GM20431 (cell line): ENCODE measurements at regions not wholly inside any gene's neighbourhood (a gene's known extent, or its start where the extent isn't known, plus 50 kb on each side); places are given as distances from the start of the nearest gene placed in this dataset.
"Not testable (repeated sequence)": the region's sequence is repeated elsewhere in the genome, so short reads cannot be mapped to it uniquely, and the experiment has no call there.

Source experiments
- in situ Hi-C: fragments of 300-500 bp; cut with MseI, MboI; formaldehyde crosslinking; loops from one replicate; pipeline ENCODE4 v1.15.0; 2020; ENCODE audit warnings: low sequenced_read_pairs; ENCODE audit not compliant: unreplicated experiment

DNA sequence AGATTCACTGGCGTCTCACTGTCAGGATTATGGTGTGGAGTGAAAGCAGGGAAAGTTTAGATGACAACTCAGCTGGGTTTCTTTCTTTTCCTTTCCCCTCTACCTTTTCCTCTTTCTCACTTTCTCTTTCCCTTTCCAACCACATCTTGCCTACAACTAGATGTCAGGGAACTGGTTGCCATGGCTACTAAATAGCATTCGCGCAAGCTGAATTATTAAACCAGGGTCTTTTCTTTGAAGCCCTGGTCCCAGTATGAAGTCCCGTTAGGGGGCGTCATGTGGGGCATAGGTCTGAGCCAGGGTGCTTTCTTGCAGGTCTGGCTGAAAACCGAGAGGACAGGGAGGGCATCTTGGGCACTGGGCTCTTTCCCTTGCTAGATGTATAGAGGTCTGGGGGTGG lies 168.4 kb upstream of the CACNA1E start:
- in situ Hi-C loops: no loop called here

DNA sequence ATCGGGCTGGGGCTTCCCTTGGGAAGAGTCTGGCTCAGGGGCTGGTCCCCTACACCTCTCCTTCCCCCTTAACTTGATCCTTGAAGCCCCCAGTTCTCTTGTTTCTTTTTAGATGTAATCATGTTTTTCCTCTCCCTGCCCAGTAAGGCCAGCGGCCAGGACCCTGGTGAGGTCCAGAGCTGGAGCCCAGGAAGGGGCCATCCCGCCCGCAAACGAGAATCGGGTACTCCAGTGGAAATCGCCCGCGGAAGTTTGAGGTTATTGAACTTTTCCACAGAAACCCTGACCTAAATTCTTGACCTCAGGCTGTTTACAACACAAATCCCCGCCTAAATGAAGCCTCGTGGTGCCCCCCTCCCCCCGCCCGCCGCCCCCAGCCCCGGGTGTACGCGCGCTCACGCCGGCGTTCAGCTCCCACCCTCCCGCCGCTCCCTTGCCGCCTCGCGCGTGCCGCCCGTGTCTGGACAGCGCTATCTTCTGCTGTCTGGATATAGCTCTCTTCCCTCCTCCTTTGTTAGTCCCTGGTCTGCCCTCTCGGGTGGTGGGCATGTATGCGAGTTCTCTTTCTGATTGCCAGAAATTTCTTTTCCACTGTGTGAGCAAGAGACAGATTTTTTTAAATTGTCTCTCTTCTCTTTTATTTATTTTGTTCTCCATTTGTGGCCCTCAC lies 165.9 kb upstream of the CACNA1E start:
- in situ Hi-C loops: no loop called here

DNA sequence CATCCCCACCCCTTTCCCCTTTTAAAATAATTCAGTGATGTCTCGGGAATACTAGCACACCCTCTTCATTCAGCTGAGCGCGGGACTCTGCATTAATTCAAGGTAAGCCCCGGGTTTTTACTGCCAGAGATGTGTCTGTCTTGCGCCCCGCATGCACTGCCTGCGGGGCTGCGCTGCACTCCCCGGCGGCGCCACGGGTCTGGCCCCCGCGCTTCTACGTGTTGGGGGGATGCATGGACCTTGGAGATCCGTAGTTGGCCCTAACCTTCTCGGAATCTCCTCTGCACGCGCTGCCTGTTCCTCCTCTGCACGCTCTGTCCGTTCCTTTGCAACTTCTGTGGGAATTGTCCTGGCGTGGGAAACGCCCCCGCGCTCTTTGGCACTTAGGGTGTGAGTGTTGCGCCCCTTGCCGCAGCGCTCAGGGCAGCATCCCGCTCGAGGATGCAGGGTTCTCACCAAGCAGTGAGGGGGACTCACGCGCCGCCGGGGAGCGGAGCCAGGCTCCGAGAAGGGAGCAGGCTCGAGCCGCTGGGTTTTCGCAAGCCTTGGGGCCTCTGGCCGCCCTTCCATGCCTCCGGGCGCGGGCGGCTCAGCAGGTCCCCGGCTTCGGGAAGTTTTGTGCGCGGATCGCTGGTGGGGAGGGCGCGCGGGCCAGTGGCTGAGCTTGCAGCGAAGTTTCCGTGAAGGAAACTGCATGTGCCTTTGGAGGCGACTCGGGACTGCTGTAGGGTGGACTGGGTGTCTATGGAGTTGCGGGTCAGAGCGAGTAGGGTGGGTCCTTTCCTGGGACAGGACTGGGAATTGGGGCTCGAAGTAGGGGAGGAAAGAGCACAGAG lies 165.1 kb upstream of the CACNA1E start:
- in situ Hi-C loops: no loop called here

DNA sequence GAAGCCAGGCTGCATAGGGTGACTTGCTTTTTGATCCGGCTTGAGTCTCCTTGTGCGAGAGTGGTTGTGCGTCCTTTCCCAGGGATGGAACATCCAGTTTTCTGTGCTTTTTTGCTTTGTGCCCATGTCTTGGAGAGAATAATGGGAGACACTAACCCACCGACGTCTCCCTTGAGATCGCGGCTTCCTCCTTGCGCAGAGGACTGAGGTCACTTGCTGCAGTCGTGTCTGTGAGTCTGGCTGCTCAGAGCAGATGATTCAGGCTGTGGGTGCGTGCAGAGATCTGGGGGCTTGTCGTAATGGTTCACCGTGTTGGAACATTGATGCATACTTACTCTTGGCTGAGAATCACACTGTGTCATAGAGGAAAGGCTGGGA lies 164.5 kb upstream of the CACNA1E start:
- in situ Hi-C loops: no loop called here

DNA sequence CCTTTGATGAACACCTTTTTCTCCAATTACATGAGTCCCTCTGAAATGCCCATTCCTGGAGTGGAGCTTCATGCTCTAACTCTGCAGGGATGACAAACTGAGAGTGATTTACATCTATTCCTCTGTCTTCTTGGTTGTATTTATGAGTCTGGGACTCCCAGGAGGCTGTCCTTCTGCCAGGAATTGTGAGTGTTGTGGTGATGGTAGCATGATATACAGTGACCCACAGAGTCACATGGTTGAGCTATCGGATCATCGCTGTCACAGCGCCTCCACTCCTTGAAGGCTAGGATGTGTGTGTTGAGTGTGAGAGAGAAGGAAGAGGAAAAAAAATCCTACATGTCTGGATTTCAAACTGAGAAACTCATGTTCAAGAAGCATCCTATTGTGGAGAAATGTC lies 163.4 kb upstream of the CACNA1E start:
- in situ Hi-C loops: no loop called here

DNA sequence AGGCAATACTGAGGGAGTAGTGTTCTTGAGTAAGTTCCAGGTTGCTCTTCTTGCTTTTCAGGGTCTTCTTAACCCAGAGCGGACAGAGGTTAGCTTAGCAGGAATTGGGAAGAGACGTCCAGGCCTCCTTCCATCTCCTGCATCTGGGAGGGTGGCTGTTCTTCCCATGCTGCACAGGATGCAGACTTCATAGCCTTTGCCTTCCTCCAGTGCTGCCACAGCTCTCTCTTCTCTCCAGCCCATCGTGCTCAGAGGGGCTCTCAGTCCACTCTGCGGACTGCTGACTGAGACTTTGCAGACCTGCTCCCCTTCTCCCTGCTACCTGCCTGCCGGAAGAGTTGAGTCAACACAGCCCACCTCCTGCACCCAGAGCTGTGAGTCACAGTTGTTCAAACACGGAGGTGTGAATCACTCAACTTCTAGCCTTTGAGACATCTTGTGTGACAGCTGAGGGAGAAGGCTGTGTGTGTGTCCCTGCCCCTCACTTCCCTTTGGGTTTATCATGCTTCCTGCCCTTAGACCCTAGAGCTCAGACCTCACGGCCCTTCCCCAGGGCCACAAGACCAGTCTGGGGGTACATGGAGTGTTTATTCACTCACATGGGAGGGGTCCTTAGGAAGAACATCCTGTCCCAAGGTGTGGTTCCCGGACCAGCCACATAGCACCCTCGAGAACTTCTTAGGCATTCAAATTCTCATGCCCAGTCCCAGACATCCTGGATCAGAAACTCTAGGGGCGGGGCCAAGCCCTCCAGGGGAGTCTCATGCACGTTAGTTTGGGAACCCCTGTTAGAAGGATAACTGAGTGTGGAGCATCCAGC lies 158.3 kb upstream of the CACNA1E start:
- in situ Hi-C loops: no loop called here

DNA sequence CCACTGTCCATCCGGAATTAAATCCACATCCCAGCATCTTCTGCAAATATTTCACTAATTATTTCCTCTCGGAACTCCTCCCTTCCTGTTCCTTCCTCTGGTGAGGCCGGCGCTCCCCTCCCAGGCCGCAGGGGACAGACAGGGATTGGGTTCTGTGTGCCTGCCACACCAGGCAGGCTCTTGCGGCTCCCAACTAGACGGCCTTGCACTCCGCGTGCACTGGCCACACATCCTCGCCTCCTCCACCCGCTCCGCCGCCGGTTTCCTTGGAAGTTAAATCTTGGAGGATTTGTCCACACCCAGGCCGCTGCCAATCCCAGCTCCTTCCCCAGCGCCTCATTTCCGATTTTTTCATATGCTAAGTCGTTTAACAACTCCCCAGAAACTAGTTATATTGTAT lies 157.6 kb upstream of the CACNA1E start:
- in situ Hi-C loops: not testable (repeated sequence)

DNA sequence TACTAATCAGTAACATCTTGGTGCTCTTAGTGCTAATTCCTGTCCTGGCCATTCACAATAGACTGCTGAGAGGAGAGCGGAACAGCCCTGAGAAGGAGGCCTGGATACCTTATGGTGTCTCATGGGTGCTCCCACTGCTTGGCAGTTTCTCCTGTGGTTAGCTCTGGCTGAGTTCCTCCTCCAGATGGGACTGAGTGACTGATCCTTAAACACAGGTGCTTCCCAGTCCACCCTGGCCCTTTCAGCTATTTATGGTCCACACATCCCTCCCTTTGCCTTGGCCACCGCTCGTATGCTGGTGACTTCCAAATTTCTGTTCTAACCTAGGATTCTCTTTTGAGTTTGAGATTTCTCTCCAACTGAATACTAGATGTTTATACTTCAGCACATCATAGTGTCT lies 157.0 kb upstream of the CACNA1E start:
- in situ Hi-C loops: no loop called here

DNA sequence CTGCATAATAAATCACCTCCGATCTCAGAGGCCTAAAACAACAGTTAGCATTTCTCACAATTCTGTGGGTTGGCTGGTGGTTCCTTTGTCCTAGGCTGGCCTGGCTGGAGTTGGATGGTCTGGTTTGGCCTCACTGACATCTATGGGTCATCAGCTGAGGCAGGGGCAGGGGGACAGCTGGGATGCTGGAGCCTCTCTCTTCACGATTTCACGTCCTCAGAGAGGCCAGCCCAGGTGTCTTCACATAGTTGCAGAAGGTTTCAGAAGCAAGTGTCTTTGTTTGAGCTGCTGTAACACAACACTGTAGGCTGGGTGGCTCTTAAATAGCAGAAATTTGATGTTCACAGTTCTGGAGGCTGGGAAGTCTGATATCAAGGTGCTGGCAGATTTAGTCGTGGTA lies 155.5 kb upstream of the CACNA1E start:
- in situ Hi-C loops: no loop called here

DNA sequence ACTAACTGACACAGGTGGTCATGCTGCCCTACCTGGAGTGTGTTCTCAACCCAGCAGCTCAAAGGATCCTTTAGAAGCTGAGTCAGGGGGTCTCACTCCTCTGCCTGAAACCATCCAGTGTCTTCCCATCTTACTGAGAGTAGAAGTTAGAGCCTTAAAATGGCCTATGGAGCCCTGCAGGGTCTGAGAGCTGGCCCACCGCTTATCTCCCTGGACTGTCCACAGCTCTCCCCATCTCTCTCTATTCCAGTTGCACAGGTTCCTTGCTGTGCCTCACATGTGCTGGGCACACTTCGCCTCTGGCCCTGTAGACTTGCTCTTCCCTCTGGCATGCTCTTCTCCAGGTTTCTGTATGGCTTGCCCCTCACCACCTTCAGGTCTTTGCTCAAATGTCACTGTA lies 148.6 kb upstream of the CACNA1E start:
- in situ Hi-C loops: no loop called here

DNA sequence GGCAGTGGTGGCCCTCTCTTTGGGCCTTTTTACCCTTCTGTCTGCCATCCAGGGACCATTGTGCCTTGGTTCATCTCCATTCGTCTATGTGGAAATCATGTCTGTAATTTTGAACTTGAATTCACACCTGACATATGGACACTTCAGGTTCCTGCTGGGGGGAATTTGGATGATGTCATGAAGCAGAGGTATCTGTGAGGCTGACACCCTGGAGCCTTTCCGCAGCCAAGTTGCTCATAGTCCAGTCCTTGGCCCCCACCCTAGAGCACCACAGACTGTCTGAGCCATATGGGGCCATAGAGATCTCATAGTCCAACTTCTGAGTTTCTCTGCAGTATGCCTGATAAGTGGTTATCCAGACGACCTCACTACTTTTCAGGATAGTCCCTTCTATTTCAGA lies 147.7 kb upstream of the CACNA1E start:
- in situ Hi-C loops: no loop called here

DNA sequence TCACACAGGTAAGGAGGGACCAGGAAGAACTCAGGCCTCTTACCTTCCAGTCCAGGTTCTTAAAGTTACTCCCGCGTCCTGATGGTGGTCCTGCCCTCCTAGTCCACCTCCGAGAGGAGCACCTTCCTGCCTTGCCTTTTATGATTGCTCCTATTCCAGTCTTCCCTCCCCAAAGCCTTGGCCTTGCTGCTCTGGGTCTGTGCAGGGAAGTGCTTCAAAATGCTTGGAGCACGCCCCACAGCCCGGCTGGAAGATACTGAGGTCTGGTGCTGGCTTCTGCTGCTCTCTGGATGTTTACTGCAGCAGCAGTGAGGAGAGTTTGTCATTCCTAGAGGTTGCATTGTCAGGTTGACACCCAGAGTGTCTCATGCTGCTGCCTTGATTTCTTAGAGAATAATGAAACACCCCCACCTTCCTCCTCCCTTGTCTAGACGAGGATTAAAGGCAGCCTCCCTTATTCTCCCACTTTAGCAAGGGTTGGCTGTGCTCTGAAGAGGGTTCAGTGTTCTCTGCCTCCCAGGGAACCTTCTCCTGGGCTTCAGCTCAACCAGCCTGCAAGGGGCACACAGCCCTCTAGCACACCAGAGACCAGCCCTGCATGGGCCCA lies 142.2 kb upstream of the CACNA1E start:
- in situ Hi-C loops: no loop called here

DNA sequence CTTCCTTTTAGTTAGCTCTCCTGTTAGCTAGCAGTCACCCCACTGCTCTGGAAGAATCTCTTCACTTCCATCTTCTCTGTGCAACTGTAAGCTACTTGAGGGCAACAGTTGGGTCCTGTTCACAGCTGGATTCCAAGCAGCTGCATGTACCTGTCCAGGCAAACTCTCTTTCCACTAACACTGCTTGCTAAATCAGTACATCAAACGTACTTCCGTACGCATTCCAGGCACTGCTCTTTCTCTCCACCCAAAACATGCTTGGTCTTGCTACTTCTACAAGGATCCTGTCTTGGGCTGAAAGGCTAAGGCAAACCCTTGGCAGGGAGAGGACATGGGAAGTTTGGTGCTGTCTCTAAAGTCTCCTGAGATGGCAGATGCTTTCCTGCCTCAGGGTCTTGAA lies 139.2 kb upstream of the CACNA1E start:
- in situ Hi-C loops: no loop called here

DNA sequence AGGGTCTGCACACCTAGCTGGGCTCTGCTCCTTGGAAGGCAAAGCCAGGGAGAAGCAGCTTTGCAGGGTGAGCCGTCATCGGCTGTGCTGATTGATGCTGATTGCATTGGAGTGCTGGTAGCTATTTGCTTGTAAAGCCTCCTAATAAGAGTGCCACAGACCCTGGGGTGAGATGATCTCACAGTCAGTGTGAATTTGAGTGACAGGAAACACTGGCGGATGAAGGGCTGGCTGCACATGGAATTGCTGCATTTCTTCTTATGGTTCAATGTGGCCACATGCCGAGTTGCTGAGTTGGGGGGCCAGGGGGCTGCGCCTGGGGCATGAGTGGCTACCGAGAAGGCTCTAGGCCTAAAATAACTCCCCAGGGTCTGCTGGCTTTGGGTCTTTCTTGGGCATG lies 138.2 kb upstream of the CACNA1E start:
- in situ Hi-C loops: no loop called here

DNA sequence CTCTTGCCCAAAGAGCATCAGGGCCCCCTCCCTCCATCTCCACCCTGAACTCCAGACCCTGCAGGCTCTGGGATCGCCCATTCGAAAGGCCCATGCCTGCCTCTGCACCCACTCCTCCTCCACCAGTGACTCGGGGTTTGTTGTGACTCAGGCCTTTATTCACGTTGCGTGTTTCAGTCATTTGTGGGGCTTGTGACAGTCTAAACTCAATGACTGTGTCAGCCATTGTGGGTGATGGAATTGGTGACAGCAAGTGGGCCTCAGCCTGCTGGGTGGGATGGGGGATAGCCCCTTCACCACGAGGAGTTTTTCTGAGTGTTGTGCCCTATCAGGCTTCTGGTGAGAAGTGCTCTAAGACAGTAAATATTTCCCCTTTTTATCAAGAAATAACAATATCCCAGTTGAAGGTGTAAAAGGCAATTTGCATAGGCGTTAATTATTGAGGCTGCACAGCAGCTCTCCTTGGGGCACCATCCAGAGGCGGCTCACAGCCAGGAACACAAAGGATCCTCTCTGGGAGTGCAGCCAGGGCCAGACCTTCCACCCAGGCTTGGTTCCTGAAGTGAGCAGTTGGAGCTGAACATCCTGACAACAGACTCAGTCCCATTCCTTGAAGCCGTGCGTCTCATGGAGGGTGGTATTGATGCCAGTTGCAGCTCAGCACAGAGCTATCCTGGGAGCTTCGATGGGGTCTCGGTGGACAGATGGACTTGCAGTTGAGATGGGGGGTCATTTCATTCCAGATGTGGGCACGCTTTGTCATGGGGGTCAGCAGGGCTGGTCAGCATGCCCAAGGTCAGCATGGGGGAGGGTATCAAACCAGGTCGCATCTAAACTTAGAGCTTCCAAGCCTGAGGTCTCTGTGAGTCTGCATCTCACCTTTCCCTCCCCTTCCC lies 135.6 kb upstream of the CACNA1E start:
- in situ Hi-C loops: no loop called here

DNA sequence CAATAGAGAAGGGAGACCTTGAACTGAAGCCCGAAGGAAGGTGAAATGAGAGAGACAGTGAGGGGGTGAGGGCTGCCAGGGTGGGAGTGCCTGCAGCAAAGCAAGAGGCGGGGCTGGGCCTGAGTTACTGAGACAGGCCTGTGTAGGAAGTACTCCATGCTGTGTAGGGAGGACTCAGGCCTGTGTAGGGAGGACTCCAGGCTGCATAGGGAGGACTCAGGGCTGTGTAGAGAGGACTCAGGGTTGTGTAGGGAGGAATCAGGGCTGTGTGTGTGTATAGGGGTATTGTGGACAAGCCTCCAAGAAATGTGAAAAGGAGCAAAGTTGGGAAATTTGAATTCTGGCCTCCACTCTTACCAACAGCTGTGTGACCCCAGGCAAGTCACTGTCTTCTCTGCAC lies 133.8 kb upstream of the CACNA1E start:
- in situ Hi-C loops: no loop called here

DNA sequence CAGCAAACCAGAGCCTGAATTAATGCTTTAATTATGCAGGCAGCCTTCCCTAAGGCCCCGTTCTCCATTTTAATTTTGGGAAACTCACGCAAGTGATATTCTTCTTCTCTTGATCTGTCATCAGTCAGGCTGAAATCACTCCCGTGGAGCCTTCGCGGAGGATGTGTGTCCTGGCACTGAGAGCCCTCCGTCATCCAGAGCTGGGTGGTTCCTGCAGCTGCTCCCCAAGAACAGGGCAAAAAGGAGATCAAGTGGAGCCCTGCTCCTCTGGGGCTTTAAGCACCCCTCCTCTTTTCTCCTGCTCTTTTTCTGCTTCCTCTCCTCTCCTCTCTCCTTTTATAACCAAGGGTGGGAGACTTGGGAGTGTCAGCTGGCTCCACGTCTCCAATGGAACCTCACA lies 133.2 kb upstream of the CACNA1E start:
- in situ Hi-C loops: no loop called here

DNA sequence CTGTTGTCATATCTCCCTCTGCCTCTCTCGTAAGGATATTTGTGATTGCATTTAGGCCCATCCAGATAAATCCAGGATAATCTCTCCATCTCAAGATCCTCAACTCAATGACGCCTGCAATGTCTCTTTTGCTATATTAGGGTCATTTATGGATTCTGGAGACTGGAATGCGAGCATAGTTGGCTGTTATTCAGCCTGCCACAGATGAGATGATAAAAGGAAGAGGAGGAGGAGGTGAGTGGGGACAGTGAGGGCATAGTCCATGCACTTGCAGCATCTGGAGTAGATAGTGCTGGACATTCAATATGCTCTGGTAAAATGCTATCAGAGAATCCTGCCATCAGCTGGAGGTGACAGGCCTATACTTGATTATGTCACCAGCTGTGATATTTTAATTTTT lies 131.6 kb upstream of the CACNA1E start:
- in situ Hi-C loops: no loop called here

DNA sequence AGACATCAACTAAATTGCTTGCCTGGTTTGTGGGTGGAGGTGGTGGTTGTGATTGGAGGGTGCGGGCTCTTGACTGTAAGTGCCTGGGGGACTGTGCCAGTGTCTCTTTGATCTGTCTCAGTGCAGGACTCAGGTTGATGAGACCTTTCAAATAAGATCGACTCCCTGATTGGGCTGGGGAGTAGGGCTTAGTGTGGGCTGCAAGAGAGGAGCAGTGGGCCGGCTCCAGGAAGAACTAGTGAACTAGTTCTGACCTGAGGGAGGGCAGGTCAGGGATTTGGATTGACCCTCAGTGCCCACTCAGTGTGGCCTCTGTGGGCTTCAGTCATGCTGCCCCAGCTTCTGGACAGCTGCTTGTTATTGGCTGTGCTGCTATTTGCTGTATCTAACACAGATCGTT lies 130.6 kb upstream of the CACNA1E start:
- in situ Hi-C loops: no loop called here

DNA sequence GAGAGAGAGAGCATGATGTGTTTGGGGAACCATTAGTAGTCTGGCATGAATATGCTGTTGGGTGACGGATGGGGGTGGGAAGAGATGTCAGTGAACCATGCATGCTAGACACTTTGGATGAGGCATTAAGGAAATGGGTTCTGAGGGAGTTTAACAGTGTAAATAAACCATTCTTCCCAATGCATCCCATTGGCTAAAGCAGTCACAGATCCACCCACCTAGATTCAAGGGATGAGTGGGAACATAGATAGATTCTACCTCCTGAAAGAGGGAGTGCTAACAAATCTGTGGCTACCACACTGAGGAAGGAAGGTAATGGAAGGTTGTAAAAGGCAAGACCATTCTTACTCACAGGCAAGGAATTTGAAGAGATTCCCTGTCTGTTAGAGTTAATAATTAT lies 129.8 kb upstream of the CACNA1E start:
- in situ Hi-C loops: no loop called here
